ENCODE measurements at regions not wholly inside any gene's neighbourhood (a gene's known extent, or its start where the extent isn't known, plus 50 kb on each side); places are given as distances from the start of the nearest gene placed in this dataset.

- TF ChIP-seq CTCF (conservative IDR thresholded peaks at IDR 0.05; ENCODE audit: low read depth, low read length) (no peak), EZH2 (IDR thresholded peaks at IDR 0.05; ENCODE audit: borderline replicate concordance, low read depth, low read length, poor library complexity, severe bottlenecking) (no peak)
Observed at GRCh38 chr2:8089596-8089995, 592.3 kb upstream of the ID2 start.
